ENCODE measurements at regions not wholly inside any gene's neighbourhood (a gene's known extent, or its start where the extent isn't known, plus 50 kb on each side); places are given as distances from the start of the nearest gene placed in this dataset.

- no peak for DNase-seq (ENCODE audit: low read depth, low spot score)
Observed at GRCh38 chr5:81856948-81857928, 106.3 kb upstream of the SSBP2 start.

- no peak for DNase-seq (ENCODE audit: low read depth, low spot score)
Observed at GRCh38 chr5:81855591-81855990, 104.7 kb upstream of the SSBP2 start.

- DNase-seq (ENCODE audit: low read depth, low spot score) = no peak
Observed at GRCh38 chr5:81854915-81855314, 104.0 kb upstream of the SSBP2 start.

- DNase-seq (ENCODE audit: low read depth, low spot score) = no peak
Observed at GRCh38 chr5:81854485-81854884, 103.6 kb upstream of the SSBP2 start.

- no peak for DNase-seq (ENCODE audit: low read depth, low spot score)
Observed at GRCh38 chr5:81853030-81853357, 102.1 kb upstream of the SSBP2 start.

GRCh38 chr5:81852291-81853029 lies 101.6 kb upstream of the SSBP2 start:
- peak; percentile 68 for DNase-seq (ENCODE audit: low read depth, low spot score)

- peak; percentile 78 for DNase-seq (ENCODE audit: low read depth, low spot score)
Observed at GRCh38 chr5:81851481-81852178, 100.7 kb upstream of the SSBP2 start.

- DNase-seq (ENCODE audit: low read depth, low spot score) = no peak
Observed at GRCh38 chr5:81850501-81851357, 99.8 kb upstream of the SSBP2 start.

- no peak for DNase-seq (ENCODE audit: low read depth, low spot score)
Observed at GRCh38 chr5:81849770-81850367, 99.0 kb upstream of the SSBP2 start.

- no peak for DNase-seq (ENCODE audit: low read depth, low spot score)
Observed at GRCh38 chr5:81848362-81848880, 97.5 kb upstream of the SSBP2 start.

- no peak for DNase-seq (ENCODE audit: low read depth, low spot score)
Observed at GRCh38 chr5:81846301-81846700, 95.4 kb upstream of the SSBP2 start.

GRCh38 chr5:81843845-81844244 lies 92.9 kb upstream of the SSBP2 start:
- no peak for DNase-seq (ENCODE audit: low read depth, low spot score)

- DNase-seq (ENCODE audit: low read depth, low spot score) = no peak
Observed at GRCh38 chr5:81842795-81843398, 92.0 kb upstream of the SSBP2 start.

- DNase-seq (ENCODE audit: low read depth, low spot score) = no peak
Observed at GRCh38 chr5:81839034-81839433, 88.1 kb upstream of the SSBP2 start.

GRCh38 chr5:81838307-81838906 lies 87.5 kb upstream of the SSBP2 start:
- no peak for DNase-seq (ENCODE audit: low read depth, low spot score)

- DNase-seq (ENCODE audit: low read depth, low spot score) = no peak
Observed at GRCh38 chr5:81837667-81838306, 86.9 kb upstream of the SSBP2 start.

GRCh38 chr5:81835814-81836367 lies 85.0 kb upstream of the SSBP2 start:
- no peak for DNase-seq (ENCODE audit: low read depth, low spot score)

- DNase-seq (ENCODE audit: low read depth, low spot score) = no peak
Observed at GRCh38 chr5:81834021-81834660, 83.2 kb upstream of the SSBP2 start.
